ENCODE measurements at regions not wholly inside any gene's neighbourhood (a gene's known extent, or its start where the extent isn't known, plus 50 kb on each side); places are given as distances from the start of the nearest gene placed in this dataset.

DNA sequence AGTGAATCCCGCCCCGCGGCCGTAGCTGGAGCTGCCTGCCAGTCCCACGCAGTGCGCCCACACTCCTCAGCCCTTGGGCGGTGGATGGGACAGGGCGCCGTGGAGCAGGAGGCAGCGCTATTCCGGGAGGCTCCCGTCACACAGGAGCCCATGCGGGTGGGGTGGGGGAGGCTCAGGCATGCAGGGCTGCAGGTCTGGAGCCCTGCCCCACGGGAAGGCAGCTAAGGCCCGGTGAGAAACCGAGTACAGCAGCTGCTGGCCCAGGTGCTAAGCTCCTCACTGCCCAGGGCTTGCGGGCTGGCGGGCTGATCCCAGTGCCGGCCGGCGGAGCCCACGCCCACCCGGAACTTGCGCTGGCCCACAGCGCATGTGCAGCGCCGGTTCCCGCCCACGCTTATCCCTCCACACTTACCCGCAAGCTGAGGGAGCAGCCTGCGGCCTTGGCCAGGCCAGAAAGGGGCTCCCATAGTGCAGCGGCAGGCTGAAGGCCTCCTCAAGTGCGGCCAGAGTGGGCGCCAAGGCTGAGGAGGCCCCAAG is 1152.8 kb upstream of the CELF4 start:
- Histone ChIP-seq H3K4me1 (no peaks in the 10 kb centered on the region), H3K27me3 (no peaks in the 10 kb centered on the region), H3K27ac (no peak overlapping the region), H3K36me3 (ENCODE audit: low read depth, missing control alignments) (no peaks in the 10 kb centered on the region), H3K9me3 (no peaks in the 10 kb centered on the region), H3K4me3 (peak overlapping the region; percentile 36 to 48)
- TF ChIP-seq, protein P1, sequence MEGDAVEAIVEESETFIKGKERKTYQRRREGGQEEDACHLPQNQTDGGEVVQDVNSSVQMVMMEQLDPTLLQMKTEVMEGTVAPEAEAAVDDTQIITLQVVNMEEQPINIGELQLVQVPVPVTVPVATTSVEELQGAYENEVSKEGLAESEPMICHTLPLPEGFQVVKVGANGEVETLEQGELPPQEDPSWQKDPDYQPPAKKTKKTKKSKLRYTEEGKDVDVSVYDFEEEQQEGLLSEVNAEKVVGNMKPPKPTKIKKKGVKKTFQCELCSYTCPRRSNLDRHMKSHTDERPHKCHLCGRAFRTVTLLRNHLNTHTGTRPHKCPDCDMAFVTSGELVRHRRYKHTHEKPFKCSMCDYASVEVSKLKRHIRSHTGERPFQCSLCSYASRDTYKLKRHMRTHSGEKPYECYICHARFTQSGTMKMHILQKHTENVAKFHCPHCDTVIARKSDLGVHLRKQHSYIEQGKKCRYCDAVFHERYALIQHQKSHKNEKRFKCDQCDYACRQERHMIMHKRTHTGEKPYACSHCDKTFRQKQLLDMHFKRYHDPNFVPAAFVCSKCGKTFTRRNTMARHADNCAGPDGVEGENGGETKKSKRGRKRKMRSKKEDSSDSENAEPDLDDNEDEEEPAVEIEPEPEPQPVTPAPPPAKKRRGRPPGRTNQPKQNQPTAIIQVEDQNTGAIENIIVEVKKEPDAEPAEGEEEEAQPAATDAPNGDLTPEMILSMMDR (IDR thresholded peaks at IDR 0.05) = no peak
- no peak for TF ChIP-seq POLR2A (IDR thresholded peaks at IDR 0.05)
- 63 to 88% methylated on average over 20 to 32 of the region's 34 CpGs for WGBS, 2 donors
- peak; percentile 36 for DNase-seq
- intact Hi-C loops (cut with DNase I; ENCODE audit: low total_unique reads) = no loop called here

DNA sequence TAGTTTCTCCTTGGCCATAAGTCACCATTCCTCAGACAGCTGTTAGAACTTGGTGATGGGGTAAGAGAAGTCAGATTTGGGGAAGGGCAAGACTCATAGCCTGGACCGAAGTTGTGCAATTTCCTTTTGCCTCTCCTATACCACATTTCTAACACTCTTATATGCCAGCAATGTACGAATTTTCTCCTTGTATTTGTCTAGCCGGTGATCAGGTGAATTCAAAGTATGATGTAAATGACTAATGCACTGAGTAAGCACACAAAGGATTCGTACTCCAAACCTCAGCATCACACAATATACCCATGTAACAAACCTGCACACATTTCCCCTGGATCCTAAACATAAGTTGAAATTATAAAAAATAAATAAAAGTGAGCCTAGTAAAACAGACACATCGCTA is 1143.5 kb upstream of the CELF4 start:
- Histone ChIP-seq H3K4me3 (no peak overlapping the region), H3K9me3 (no peaks in the 10 kb centered on the region), H3K4me1 (no peaks in the 10 kb centered on the region), H3K27me3 (no peaks in the 10 kb centered on the region), H3K36me3 (ENCODE audit: low read depth, missing control alignments) (no peaks in the 10 kb centered on the region), H3K27ac (no peak overlapping the region)
- intact Hi-C loops (cut with DNase I; ENCODE audit: low total_unique reads) = no loop called here
- 87 to 91% methylated on average over 5 of the region's 5 CpGs for WGBS, 2 donors
- TF ChIP-seq POLR2A (IDR thresholded peaks at IDR 0.05) = no peak
- TF ChIP-seq, protein P1 (IDR thresholded peaks at IDR 0.05) = no peak
- no peak for DNase-seq

DNA sequence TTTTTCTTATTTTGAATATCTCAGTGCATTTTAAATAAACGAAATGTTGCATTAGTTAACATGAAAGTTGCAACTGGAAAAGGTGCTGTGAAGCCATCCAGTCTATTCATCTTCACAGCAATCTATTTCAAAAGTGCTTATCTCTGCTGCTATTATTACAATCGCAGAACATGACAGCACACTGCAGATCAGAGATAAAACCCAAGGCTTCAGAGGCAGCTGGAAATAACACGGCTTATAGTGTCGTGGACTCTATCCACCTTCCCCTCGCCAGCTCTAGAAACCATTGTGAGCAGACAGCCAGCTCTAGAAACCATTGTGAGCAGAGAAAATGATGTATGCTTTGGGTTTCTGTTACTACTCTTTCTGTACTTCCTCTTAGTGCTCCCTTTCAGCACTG is 1140.8 kb upstream of the CELF4 start:
- no peak overlapping the region for H3K27ac ChIP-seq
- no peak for DNase-seq
- TF ChIP-seq POLR2A (IDR thresholded peaks at IDR 0.05) = no peak
- TF ChIP-seq, protein P1 (IDR thresholded peaks at IDR 0.05) = no peak
- 64 to 79% methylated on average over 5 of the region's 5 CpGs for WGBS, 2 donors
- H3K36me3 ChIP-seq (ENCODE audit: low read depth, missing control alignments) = no peaks in the 10 kb centered on the region
- H3K4me3 ChIP-seq = no peak overlapping the region
- no peaks in the 10 kb centered on the region for H3K4me1 ChIP-seq
- H3K27me3 ChIP-seq = no peaks in the 10 kb centered on the region
- H3K9me3 ChIP-seq = no peaks in the 10 kb centered on the region
- intact Hi-C loops (cut with DNase I; ENCODE audit: low total_unique reads) = no loop called here

DNA sequence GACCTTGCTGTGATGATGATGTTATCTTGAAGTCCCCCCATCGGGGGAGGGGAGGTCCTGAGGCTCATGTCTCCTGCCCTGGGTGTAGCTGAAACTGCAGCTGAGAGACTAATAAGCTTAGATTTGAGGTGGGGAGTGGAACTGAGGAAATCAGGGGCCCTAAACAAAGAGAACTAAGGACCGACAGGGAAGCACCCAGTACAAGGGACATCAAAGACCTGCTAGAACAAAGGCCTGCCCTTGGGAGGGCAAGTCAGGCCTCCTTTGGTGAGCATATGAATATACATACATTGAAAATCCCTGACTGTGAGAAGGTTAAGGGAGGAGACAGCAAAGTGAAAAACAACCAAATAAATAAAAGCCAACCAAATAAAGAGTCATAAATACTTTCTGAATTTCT is 1132.5 kb upstream of the CELF4 start:
- intact Hi-C loops (cut with DNase I; ENCODE audit: low total_unique reads) = no loop called here
- Histone ChIP-seq H3K9me3 (no peaks in the 10 kb centered on the region), H3K4me3 (no peak overlapping the region), H3K27me3 (no peaks in the 10 kb centered on the region), H3K4me1 (no peaks in the 10 kb centered on the region), H3K27ac (no peak overlapping the region), H3K36me3 (ENCODE audit: low read depth, missing control alignments) (no peaks in the 10 kb centered on the region)
- no peak for DNase-seq
- TF ChIP-seq, protein P1 (IDR thresholded peaks at IDR 0.05) = no peak
- no peak for TF ChIP-seq POLR2A (IDR thresholded peaks at IDR 0.05)
- WGBS, 2 donors = 60 to 66% methylated on average over 2 of the region's 2 CpGs

DNA sequence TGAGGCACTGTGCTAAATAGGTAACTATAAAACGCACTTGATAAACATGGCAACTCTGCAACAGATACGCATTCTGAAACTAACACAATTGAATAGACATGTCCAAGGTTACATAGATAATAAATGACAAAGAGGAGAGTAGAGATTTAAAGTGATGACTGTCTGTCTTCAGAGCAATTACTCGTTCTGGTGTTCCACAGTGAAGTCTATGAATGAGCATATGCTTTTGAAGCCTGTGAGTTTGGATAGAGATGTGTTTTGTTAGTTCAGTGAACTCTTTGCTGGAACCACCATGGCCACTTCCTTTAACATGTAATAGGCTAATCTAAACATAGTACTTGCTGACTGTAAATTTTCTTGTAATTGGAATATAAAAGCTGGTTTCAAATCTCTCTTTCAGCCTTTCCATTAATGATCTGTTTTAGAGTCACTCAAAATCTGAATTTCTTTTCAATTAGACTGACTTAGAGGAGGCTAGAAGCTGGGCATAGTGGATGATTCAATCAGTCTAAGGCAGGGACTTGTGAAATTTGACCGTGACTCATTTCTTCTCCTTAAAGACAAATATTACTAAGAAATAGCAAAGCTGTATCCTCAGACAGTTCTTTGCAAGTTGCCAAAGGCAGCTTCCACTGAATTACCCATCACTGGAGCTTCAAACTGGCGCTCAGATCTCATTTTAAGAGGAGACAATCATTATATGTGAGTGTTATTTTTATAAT is 1130.1 kb upstream of the CELF4 start:
- intact Hi-C loops (cut with DNase I; ENCODE audit: low total_unique reads) = no loop called here
- no peaks in the 10 kb centered on the region for H3K27me3 ChIP-seq
- TF ChIP-seq, protein P1 (IDR thresholded peaks at IDR 0.05) = no peak
- no peak for TF ChIP-seq POLR2A (IDR thresholded peaks at IDR 0.05)
- no peaks in the 10 kb centered on the region for H3K36me3 ChIP-seq (ENCODE audit: low read depth, missing control alignments)
- H3K9me3 ChIP-seq = no peaks in the 10 kb centered on the region
- DNase-seq = no peak
- H3K4me1 ChIP-seq = no peaks in the 10 kb centered on the region
- H3K4me3 ChIP-seq = no peak overlapping the region
- WGBS, 2 donors = 80 to 85% methylated on average over 5 of the region's 5 CpGs
- H3K27ac ChIP-seq = no peak overlapping the region

Measured in testis (tissue), 2 donors.